WTC11 (cell line): ENCODE measurements at regions not wholly inside any gene's neighbourhood (a gene's known extent, or its start where the extent isn't known, plus 50 kb on each side); places are given as distances from the start of the nearest gene placed in this dataset.

ENCODE experiments used
- ATAC-seq: fragments of 200-7000 bp; cut with Tn5 transposase; 2 replicates; pipeline ENCODE4 v1.10.0; 2021; ENCODE audit warnings: mild to moderate bottlenecking, moderate library complexity
- CTCF ChIA-PET: fragments of 300-600 bp; sonication (Branson Sonifier 250); formaldehyde crosslinking; loops from one replicate; lab custom pipeline; 2021; ENCODE audit warnings: antibody characterized with exemption; lab: Charles Lee
- POLR2A ChIA-PET: fragments of 350-600 bp; sonication (Branson Sonifier 250); formaldehyde crosslinking; loops from one replicate; lab custom pipeline; 2021; ENCODE audit warnings: antibody characterized with exemption; lab: Charles Lee
- DNase-seq: peaks from one replicate; pipeline ENCODE4 v3.0.0; 2021; ENCODE audit warnings: low spot score
- H3K27ac Mint-ChIP-seq: 2 replicates; pipeline ENCODE4 v1.8.0; 2021; ENCODE audit warnings: mixed read lengths
- H3K27me3 Mint-ChIP-seq: 2 replicates; pipeline ENCODE4 v1.8.0; 2021; ENCODE audit warnings: low read depth, mild to moderate bottlenecking, moderate library complexity, mixed read lengths
- H3K36me3 Mint-ChIP-seq: 2 replicates; pipeline ENCODE4 v1.8.0; 2021; ENCODE audit warnings: mixed read lengths
- H3K4me1 Mint-ChIP-seq: 2 replicates; pipeline ENCODE4 v1.8.0; 2022; ENCODE audit warnings: mixed read lengths
- H3K4me3 Mint-ChIP-seq: 2 replicates; pipeline ENCODE4 v1.8.0; 2021; ENCODE audit warnings: mild to moderate bottlenecking, moderate library complexity, mixed read lengths
- H3K9me3 Mint-ChIP-seq: 2 replicates; pipeline ENCODE4 v1.8.0; 2021; ENCODE audit warnings: mixed read lengths
- ATF1 ChIP-seq: sonication (generic); formaldehyde crosslinking; IDR thresholded peaks from 2 replicates; pipeline ENCODE4 v1.8.1; 2023; ENCODE audit warnings: mild to moderate bottlenecking, moderate library complexity, missing genetic modification reagents
- CBFB ChIP-seq: sonication (generic); formaldehyde crosslinking; IDR thresholded peaks from 2 replicates; pipeline ENCODE4 v1.8.1; 2022; ENCODE audit warnings: mild to moderate bottlenecking, low read depth, missing genetic modification reagents
- GRHL2 ChIP-seq: fragments of 250-450 bp; sonication (Bioruptor Pico); IDR thresholded peaks from 2 replicates; pipeline ENCODE4 v1.8.0; 2022; ENCODE audit warnings: mild to moderate bottlenecking, moderate library complexity; ENCODE audit not compliant: insufficient replicate concordance, severe bottlenecking
- IRF2 ChIP-seq: sonication (generic); formaldehyde crosslinking; IDR thresholded peaks from 2 replicates; pipeline ENCODE4 v1.8.0; 2022; ENCODE audit warnings: low read depth, missing genetic modification reagents, borderline replicate concordance
- KAT7 ChIP-seq: sonication (generic); formaldehyde crosslinking; IDR thresholded peaks from 2 replicates; pipeline ENCODE4 v1.8.1; 2023; ENCODE audit warnings: missing genetic modification reagents, mild to moderate bottlenecking, borderline replicate concordance
- NFE2L1 ChIP-seq: sonication (generic); formaldehyde crosslinking; IDR thresholded peaks from 2 replicates; pipeline ENCODE4 v1.8.1; 2023; ENCODE audit warnings: missing genetic modification reagents
- NFYB ChIP-seq: sonication (generic); formaldehyde crosslinking; conservative IDR thresholded peaks from 2 replicates; pipeline ENCODE4 v1.8.0; 2022; ENCODE audit warnings: low read depth, missing genetic modification reagents
- RELA ChIP-seq: sonication (generic); formaldehyde crosslinking; IDR thresholded peaks from 2 replicates; pipeline ENCODE4 v1.8.1; 2022; ENCODE audit warnings: missing genetic modification reagents, mild to moderate bottlenecking, borderline replicate concordance
- RORB ChIP-seq: fragments of 250-450 bp; sonication (Bioruptor Pico); IDR thresholded peaks from 2 replicates; pipeline ENCODE4 v1.9.0; 2021; ENCODE audit warnings: mild to moderate bottlenecking
- SMAD4 ChIP-seq: sonication (generic); formaldehyde crosslinking; IDR thresholded peaks from 2 replicates; pipeline ENCODE4 v1.8.0; 2022; ENCODE audit warnings: mild to moderate bottlenecking, missing genetic modification reagents
- TEAD1 ChIP-seq: sonication (generic); formaldehyde crosslinking; IDR thresholded peaks from 2 replicates; pipeline ENCODE4 v1.8.0; 2022; ENCODE audit warnings: mild to moderate bottlenecking, missing genetic modification reagents
- TP53 ChIP-seq: sonication (generic); formaldehyde crosslinking; IDR thresholded peaks from 2 replicates; pipeline ENCODE4 v1.8.1; 2023; ENCODE audit warnings: mild to moderate bottlenecking, missing genetic modification reagents
- ZNF121 ChIP-seq: sonication (generic); formaldehyde crosslinking; IDR thresholded peaks from 2 replicates; pipeline ENCODE4 v1.8.0; 2023; ENCODE audit warnings: missing genetic modification reagents
- TF ChIP-seq, protein P1 (sequence below): sonication (generic); formaldehyde crosslinking; IDR thresholded peaks from 2 replicates; pipeline ENCODE4 v1.8.1; 2022; ENCODE audit warnings: missing genetic modification reagents, borderline replicate concordance
- TF ChIP-seq, protein P2 (sequence below): sonication (generic); formaldehyde crosslinking; IDR thresholded peaks from 2 replicates; pipeline ENCODE4 v1.8.0; 2022; ENCODE audit warnings: mild to moderate bottlenecking, missing genetic modification reagents
- TF ChIP-seq, protein P3 (sequence below): sonication (generic); formaldehyde crosslinking; conservative IDR thresholded peaks from 2 replicates; pipeline ENCODE4 v1.8.1; 2023; ENCODE audit warnings: mild to moderate bottlenecking, low read depth, missing genetic modification reagents, moderate library complexity
- TF ChIP-seq, protein P4 (sequence below): sonication (generic); formaldehyde crosslinking; IDR thresholded peaks from 2 replicates; pipeline ENCODE4 v1.8.0; 2022; ENCODE audit warnings: mild to moderate bottlenecking, missing genetic modification reagents
- TF ChIP-seq, protein P5 (sequence below): sonication (generic); formaldehyde crosslinking; IDR thresholded peaks from 2 replicates; pipeline ENCODE4 v1.8.1; 2022; ENCODE audit warnings: low read depth, mild to moderate bottlenecking, moderate library complexity, missing genetic modification reagents, borderline replicate concordance
- TF ChIP-seq, protein P6 (sequence below): fragments of 250-450 bp; sonication (Bioruptor Pico); IDR thresholded peaks from 2 replicates; pipeline ENCODE4 v1.9.0; 2021; ENCODE audit warnings: moderate library complexity, mild to moderate bottlenecking, inconsistent platforms, borderline replicate concordance

DNA sequence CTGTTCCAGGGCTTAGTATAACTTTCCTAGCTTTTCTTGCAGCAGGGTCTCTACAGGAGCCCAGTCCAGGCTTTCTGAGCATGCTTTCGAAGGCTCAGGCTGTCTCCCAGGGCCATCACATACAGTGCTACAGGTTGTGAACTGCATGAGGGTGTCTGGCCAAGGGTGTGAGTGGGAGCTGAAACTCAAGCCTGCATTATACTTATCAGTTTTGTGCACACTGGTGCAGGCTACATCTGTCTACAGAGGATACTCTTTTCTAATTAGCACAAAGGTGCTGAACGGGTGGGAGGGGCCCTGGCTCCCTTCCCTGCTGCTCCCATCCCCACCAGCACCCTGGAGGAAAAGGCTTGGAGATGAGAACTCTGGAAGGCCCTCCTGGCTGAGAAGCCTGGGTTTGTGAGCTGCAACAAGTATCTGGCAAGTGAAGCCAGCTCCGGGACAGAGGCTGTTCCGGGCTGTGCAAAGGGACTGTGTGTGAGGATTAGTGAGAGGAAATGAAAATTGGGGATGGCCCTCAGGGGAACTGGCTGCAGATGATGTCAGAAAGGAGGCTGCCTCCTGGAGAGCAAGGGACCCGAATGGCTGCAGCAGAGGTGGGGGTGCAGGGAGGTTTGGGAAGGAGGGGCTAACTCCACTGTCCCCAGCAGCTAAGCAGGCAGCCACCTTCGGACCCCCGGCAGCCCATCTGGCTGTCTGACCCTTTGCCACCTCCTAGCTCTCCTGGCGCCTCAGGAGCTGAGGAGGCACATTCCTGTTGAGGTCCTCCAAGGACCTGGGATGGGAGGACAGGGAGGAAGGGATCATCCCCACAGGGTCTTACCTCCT is 68.5 kb downstream of the EFNB1 start:
- Mint-ChIP-seq H3K27me3 (peaks cover 33% of the 10 kb centered on the region), H3K4me3 (no peak overlapping the region), H3K27ac (no peak overlapping the region), H3K4me1 (peaks cover 34% of the 10 kb centered on the region), H3K9me3 (no peaks in the 10 kb centered on the region), H3K36me3 (no peaks in the 10 kb centered on the region)
- DNase-seq: no peak
- TF ChIP-seq, protein P1, sequence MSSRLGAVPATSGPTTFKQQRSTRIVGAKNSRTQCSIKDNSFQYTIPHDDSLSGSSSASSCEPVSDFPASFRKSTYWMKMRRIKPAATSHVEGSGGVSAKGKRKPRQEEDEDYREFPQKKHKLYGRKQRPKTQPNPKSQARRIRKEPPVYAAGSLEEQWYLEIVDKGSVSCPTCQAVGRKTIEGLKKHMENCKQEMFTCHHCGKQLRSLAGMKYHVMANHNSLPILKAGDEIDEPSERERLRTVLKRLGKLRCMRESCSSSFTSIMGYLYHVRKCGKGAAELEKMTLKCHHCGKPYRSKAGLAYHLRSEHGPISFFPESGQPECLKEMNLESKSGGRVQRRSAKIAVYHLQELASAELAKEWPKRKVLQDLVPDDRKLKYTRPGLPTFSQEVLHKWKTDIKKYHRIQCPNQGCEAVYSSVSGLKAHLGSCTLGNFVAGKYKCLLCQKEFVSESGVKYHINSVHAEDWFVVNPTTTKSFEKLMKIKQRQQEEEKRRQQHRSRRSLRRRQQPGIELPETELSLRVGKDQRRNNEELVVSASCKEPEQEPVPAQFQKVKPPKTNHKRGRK: no peak
- no peak for TF ChIP-seq GRHL2 (CRISPR knock-in tag)
- TF ChIP-seq RORB (CRISPR knock-in tag): no peak
- no peak for TF ChIP-seq ATF1 (CRISPR knock-in tag)
- TF ChIP-seq, protein P2, sequence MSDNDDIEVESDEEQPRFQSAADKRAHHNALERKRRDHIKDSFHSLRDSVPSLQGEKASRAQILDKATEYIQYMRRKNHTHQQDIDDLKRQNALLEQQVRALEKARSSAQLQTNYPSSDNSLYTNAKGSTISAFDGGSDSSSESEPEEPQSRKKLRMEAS (CRISPR knock-in tag): no peak
- CTCF ChIA-PET: no interaction called here
- POLR2A ChIA-PET: interaction anchor here (0.5 to 1.1 kb wide), 2 partner anchors 69 to 1197 kb away, joined by 3 to 4 read pairs; no protein-coding TSS in a partner anchor
- ATAC-seq: no peak

DNA sequence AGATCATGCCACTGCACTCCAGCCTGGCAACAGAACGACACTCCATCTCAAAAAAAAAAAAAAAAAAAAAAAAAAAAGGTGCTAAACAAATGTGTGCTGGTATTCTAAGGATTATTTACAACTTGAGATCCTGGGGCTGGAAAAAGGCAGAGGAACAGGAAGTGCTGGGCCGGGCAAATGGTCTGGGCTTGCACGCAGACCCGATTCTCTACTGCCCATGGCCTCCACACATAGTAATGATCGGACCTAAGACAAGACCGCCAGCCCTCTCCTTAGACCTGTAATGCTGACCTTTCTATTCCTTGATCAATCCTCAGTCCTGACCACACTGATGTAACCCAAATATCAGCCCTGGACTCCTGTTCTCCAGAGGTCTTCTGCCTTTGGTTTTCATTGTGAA is 67.8 kb downstream of the EFNB1 start:
- POLR2A ChIA-PET: interaction anchor here (0.5 kb wide), 1 partner anchor 1198 kb away, joined by 4 read pairs; no protein-coding TSS in a partner anchor

DNA sequence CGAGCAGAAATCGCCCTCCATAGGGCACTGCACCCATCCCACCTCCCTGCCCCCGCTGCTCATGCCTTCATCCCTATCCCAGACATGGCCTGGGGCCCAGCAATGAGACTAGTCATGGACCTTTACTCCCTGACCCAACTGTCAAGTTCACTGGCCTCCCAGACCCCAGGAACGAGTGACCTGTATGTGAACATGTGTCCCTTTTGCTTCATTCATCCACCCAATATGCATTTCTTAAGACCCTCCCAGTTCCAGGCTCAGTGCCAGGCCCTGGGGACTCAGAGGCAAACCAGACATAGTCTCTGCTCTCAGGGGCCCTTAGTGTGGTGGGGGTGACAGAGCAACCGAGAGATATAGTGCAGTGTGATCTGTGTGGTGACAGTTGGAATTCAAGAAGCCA is 67.0 kb downstream of the EFNB1 start:
- DNase-seq (no peak), ATAC-seq (no peak)
- no peak for TF ChIP-seq NFYB (CRISPR knock-in tag)
- TF ChIP-seq, protein P3, sequence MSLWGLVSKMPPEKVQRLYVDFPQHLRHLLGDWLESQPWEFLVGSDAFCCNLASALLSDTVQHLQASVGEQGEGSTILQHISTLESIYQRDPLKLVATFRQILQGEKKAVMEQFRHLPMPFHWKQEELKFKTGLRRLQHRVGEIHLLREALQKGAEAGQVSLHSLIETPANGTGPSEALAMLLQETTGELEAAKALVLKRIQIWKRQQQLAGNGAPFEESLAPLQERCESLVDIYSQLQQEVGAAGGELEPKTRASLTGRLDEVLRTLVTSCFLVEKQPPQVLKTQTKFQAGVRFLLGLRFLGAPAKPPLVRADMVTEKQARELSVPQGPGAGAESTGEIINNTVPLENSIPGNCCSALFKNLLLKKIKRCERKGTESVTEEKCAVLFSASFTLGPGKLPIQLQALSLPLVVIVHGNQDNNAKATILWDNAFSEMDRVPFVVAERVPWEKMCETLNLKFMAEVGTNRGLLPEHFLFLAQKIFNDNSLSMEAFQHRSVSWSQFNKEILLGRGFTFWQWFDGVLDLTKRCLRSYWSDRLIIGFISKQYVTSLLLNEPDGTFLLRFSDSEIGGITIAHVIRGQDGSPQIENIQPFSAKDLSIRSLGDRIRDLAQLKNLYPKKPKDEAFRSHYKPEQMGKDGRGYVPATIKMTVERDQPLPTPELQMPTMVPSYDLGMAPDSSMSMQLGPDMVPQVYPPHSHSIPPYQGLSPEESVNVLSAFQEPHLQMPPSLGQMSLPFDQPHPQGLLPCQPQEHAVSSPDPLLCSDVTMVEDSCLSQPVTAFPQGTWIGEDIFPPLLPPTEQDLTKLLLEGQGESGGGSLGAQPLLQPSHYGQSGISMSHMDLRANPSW: no peak
- Mint-ChIP-seq H3K27me3 (peaks cover 37% of the 10 kb centered on the region), H3K4me1 (peaks cover 29% of the 10 kb centered on the region), H3K27ac (no peak overlapping the region), H3K9me3 (no peaks in the 10 kb centered on the region; the same call in 1 of the 2 replicates), H3K4me3 (no peak overlapping the region), H3K36me3 (no peaks in the 10 kb centered on the region)
- ChIA-PET CTCF (interaction anchor here (4.2 kb wide), 1 partner anchor 67 kb away, joined by 29 read pairs; the partner anchor contains the start of gene EFNB1), POLR2A (no interaction called here)

More for the DNA sequence above, 67.8 kb downstream of the EFNB1 start:
- no peak for TF ChIP-seq RELA (CRISPR knock-in tag)
- TF ChIP-seq, protein P4, sequence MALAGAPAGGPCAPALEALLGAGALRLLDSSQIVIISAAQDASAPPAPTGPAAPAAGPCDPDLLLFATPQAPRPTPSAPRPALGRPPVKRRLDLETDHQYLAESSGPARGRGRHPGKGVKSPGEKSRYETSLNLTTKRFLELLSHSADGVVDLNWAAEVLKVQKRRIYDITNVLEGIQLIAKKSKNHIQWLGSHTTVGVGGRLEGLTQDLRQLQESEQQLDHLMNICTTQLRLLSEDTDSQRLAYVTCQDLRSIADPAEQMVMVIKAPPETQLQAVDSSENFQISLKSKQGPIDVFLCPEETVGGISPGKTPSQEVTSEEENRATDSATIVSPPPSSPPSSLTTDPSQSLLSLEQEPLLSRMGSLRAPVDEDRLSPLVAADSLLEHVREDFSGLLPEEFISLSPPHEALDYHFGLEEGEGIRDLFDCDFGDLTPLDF (CRISPR knock-in tag): no peak
- no peak for TF ChIP-seq SMAD4
- TF ChIP-seq, protein P5, sequence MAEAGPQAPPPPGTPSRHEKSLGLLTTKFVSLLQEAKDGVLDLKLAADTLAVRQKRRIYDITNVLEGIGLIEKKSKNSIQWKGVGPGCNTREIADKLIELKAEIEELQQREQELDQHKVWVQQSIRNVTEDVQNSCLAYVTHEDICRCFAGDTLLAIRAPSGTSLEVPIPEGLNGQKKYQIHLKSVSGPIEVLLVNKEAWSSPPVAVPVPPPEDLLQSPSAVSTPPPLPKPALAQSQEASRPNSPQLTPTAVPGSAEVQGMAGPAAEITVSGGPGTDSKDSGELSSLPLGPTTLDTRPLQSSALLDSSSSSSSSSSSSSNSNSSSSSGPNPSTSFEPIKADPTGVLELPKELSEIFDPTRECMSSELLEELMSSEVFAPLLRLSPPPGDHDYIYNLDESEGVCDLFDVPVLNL (CRISPR knock-in tag): no peak
- TF ChIP-seq KAT7 (CRISPR knock-in tag): no peak
- TF ChIP-seq, protein P6, sequence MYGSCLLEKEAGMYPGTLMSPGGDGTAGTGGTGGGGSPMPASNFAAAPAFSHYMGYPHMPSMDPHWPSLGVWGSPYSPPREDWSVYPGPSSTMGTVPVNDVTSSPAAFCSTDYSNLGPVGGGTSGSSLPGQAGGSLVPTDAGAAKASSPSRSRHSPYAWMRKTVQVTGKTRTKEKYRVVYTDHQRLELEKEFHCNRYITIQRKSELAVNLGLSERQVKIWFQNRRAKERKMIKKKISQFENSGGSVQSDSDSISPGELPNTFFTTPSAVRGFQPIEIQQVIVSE (CRISPR knock-in tag): no peak
- TF ChIP-seq TP53 (CRISPR knock-in tag): no peak
- no peak for TF ChIP-seq GRHL2 (CRISPR knock-in tag)
- TF ChIP-seq NFE2L1 (CRISPR knock-in tag): no peak
- no peak for TF ChIP-seq CBFB (CRISPR knock-in tag)
- TF ChIP-seq ZNF121 (CRISPR knock-in tag): no peak
- no peak for TF ChIP-seq TEAD1 (CRISPR knock-in tag)
- TF ChIP-seq IRF2 (CRISPR knock-in tag): no peak
- no peak for ATAC-seq
- no peak for DNase-seq
- Mint-ChIP-seq H3K4me1 (peaks cover 29% of the 10 kb centered on the region), H3K27ac (no peak overlapping the region), H3K27me3 (peaks cover 33% of the 10 kb centered on the region), H3K9me3 (no peaks in the 10 kb centered on the region), H3K4me3 (no peak overlapping the region), H3K36me3 (no peaks in the 10 kb centered on the region)
- CTCF ChIA-PET: no interaction called here
